HG03039 (cell line): ENCODE measurements at regions not wholly inside any gene's neighbourhood (a gene's known extent, or its start where the extent isn't known, plus 50 kb on each side); places are given as distances from the start of the nearest gene placed in this dataset.
A peak's percentile ranks its signal among the peaks of the same experiment; 100 is the strongest.
"Not testable (repeated sequence)": the region's sequence is repeated elsewhere in the genome, so short reads cannot be mapped to it uniquely, and the experiment has no call there.

ENCODE experiments used
- ATAC-seq: cut with Tn5 transposase; IDR thresholded peaks from one replicate; pipeline ENCODE4 v1.9.1; 2021; ENCODE audit warnings: mild to moderate bottlenecking, moderate library complexity; ENCODE audit not compliant: unreplicated experiment

DNA sequence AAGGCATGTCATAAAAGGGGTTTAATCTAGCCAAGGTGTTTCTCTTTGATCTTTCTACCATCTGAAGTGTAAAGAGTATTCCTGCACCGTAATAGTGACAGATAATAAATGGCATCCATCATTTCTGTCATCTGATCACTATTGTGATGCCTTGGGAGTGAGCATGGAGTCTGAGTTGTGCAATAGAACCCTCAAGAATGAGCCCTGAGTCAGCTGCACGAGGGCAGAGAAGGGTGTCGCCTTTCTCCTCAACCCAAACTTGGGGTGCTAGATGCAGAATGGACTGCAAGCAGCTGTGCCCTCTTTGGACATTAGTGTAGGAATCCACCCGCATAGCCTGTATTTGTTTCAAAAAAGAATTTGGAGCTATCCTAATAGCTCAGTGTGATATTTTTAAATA lies 115.2 kb downstream of the ZNF37A start:
- no peak for ATAC-seq

DNA sequence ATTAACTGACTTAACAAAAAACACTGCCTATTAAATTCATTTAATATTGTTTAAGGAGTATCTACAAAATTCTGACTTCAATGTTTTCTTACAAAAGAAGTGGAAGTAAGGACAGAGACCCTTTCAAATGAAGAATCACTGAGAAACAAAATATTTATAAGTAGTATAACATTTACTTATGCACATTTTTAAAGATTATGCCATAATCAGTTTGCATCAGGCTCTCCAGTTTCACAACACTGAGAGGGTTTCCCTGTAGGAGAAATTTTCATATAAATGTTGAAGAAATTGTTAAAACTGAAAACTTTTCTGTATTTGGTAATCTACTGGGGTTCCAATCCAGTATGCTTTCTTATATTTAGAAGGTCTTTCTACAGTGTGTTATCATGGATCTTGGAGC lies 115.6 kb downstream of the ZNF37A start:
- ATAC-seq: not testable (repeated sequence)

DNA sequence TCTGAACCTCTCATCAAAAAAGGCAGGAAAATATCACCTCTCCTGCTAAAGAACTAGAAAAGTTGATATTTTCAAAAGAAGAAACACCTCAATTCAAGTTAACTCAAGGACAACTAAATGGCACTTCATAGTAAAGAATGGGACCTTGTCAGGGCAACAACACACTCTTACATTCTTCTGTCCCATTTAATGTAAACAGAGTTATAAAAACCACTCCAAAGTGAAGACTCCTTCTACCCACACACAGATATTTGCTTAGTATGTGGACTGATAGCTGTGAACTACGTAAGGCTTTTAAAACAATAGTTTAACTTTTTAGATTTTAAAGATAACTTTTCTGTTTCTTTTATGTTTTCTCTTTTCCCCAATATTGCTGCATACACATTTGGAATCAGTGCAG lies 118.3 kb downstream of the ZNF37A start:
- ATAC-seq: no peak

DNA sequence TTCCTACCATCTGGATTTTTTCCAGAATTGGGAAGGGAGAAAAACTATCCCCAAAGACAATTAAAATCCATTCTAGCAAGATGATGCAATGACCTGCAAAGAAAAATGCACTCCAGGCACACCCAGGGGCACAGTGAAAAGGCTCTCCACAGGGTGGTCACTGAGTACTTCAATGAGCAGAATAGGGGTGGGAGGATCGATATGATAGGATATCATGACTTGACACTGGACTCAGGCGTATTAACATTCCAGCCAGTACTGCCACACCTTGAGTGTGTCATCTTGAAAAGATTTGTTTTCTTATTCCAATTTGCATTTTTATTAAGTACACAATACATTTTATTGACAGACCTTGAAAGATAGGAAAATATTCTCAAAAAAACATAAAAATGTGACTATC lies 132.2 kb downstream of the ZNF37A start:
- no peak for ATAC-seq

DNA sequence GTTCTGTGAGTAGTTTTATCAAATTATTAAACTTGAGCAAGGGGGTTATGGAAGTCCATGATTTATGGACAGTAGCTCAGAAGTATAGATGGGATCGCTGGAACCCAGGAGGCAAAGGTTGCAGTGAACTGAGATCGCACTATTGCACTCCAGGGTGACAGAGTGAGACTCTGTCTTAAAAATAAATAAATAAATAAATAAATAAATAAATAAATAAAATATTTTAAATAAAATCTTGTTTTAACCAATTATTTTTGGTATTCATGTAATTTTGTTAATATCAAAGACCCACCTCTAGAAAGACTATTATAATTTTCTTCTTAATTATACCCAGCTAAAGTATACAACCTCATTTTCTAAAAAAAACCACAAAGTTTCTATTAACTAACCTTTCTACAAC lies 134.3 kb downstream of the ZNF37A start:
- ATAC-seq: no peak

GRCh38 chr10:38238479-38238878 lies 144.3 kb downstream of the ZNF37A start:
- ATAC-seq: not testable (repeated sequence)

DNA sequence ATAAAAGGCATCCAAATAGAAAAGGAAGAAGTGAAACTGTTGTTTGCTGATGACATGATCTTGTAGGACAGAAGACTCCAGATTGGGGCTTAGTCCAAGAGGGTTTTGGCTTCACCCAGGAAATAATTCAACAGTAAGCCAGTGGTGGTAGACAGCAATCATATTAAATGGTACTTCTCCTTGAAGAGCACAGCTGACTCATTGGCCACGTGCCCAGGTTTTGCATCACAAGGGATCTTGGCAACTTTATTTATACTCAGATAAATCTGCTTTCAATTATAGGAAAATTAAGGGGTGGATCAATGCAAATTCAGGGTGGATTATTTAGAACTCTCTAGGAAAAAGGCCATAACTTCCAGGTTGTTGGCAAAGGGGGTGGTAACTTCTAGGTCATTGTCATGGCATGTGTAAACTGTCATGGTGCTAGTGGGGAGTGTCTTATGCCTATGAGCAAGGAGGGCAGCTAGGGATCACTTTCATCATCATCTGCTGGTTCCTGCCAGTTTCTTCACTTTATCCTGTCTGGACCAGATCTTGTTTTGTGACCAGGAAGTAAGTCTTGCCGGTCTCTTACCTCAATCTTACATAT lies 148.0 kb downstream of the ZNF37A start:
- not testable (repeated sequence) for ATAC-seq

- ATAC-seq: not testable (repeated sequence)
Measured at GRCh38 chr10:38248113-38248512, 154.0 kb downstream of the ZNF37A start.

DNA sequence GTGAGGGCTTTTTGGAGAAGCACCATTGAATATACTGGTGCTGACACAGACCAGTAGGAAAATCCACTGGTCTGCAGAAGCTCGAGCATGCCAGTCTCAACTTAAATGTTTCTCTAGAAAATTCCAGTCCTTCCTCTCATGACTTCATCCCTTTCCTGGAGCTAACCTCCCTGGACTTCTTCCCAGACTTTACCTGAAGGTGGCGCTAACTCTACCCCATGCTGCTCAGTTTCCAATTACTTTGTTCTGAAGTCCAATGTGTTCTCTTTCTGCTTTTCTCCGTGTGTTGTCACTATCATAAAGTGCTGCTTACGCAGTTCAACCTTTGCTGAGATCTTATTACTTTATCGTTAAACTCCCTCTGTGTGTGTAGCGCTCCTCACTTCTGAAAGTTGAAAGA lies 158.4 kb downstream of the ZNF37A start:
- ATAC-seq: not testable (repeated sequence)

DNA sequence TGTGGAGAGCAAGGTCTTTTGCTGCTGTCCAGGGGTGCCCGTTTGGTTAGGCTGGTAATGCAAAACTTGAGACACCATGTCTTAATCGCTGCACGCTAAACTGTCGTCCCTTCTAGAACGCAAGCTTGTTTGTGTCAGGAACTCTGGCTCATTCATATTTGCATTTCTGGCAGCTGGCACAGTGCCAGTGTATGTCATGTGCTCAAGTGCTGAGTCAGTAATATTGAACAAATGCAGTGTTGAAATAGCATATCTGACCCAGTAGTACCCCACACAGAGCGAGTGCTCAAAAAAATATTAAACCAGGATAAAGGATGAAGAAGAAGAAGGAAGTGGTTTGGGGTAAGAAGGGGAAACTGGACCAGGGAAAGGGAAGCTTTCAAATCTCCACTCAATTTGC lies 173.4 kb downstream of the ZNF37A start:
- not testable (repeated sequence) for ATAC-seq

DNA sequence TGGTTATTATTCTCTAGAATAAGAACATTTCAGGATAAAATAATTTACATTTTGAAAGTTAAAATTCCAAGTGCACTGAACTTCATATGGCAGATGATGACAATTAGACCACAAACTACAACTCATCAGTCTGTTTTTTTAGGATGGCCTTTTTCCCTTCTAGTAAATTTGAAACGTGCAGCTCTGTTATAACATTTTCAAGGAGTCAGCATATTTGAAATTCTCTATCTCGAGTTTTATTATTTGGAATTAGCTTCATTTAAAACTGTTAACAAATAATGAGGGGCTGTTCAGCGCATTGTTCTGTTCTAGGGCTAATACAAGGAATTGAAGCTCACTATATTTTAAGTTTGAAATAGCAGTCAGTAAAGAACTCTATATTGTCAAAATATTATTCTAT lies 176.9 kb downstream of the ZNF37A start:
- not testable (repeated sequence) for ATAC-seq

DNA sequence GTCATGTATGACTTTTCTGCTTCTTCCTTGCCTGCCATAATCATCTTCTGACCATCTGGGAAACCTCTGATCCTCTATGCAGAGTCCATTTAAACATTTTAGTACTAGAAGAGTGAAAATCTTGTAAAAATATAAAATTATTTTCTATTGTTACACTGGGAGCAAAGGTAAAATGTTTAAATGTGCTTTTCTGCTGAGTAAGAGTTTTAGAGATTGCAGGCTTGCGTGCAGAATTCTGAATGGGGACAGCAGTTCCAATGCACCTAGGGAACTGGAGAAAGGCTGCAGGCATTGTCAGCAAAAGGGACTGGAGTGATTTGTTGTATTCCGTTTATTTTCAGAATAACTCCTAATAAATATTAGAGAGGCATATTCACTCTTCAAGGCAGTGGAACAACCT lies 180.7 kb downstream of the ZNF37A start:
- ATAC-seq: not testable (repeated sequence)

DNA sequence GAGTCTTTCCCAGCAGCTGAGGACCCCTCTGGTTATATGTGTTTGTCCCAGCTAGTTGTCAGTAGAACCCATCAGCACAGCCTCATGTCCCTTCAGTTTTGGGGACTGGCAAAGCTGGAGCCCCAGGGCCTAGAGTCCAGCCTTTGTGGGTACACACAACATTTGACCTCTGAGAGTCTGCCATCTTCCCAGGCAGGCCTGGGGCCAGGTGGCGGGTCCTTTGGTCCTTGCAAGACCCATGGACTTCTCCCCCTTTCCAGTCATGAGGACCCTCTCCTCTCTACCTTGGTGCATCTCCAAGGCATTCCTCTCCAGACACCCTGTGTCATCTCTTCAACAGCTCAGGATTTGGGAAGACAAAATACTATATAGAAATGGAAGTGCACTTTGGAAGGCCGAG lies 198.4 kb downstream of the ZNF37A start:
- not testable (repeated sequence) for ATAC-seq

GRCh38 chr10:38310111-38310510 lies 216.0 kb downstream of the ZNF37A start:
- ATAC-seq: not testable (repeated sequence)

GRCh38 chr10:38315090-38315805 lies 221.1 kb downstream of the ZNF37A start:
- not testable (repeated sequence) for ATAC-seq

GRCh38 chr10:38321393-38321792 lies 227.3 kb downstream of the ZNF37A start:
- ATAC-seq: not testable (repeated sequence)

DNA sequence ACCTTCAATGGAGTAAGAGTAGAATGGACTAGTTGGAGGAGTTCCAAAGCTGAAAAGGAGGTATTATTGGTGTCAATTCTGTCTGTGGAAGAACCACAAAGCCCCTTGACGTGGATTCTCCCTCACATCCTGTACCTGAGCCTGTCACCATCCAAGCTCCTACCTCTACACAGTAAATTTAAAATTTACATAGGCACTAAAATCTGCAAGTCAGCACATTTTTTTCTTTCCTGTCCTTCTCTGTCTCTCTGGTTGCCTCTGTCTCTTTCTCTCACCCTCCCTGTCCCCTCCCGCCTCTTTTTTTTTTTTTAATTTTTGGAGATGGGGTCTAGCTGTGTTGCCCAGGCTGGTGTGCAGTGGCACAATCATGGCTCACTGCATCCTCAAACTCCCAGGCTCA lies 236.2 kb downstream of the ZNF37A start:
- not testable (repeated sequence) for ATAC-seq

DNA sequence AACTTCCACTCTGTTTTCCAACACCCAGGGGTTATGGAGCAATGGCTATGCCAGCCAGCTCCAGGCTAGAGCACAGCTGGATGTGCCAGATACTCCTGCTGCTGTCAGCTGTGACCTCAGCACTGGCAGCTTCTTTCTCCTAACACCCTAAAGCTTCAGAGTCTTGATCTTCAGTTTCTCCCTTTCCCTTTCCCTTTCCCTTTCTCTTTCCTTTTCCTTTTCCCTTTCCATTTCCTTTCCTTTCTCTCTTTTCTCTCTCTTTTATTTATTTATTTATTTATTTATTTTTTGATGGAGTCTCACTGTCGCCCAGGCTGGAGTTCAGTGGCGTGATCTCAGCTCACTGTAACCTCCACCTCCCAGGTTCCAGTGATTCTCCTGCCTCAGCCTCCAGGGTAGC lies 237.0 kb downstream of the ZNF37A start:
- ATAC-seq: not testable (repeated sequence)

GRCh38 chr10:38333699-38334098 lies 239.6 kb downstream of the ZNF37A start:
- ATAC-seq: not testable (repeated sequence)

DNA sequence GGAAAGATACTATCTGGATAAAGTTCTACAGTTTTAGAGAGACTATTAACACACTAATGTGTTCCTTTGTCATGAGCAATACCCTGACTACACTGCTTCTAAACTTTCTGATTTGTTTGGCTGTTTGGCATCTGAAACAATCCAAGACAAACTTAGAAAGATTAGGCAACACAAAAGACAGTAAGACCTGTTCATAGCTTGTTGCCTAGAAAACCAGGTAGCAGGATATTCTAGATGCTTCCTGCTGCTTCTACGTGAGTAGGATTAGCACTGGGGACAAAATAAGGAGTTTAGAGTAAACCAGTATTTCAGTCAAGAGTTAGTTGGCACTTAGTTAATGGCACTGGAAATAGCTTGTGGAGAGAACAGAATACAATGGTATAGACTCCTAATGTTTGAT lies 256.5 kb downstream of the ZNF37A start:
- ATAC-seq: not testable (repeated sequence)

GRCh38 chr10:38354410-38354809 lies 260.3 kb downstream of the ZNF37A start:
- not testable (repeated sequence) for ATAC-seq

GRCh38 chr10:38355911-38356526 lies 261.9 kb downstream of the ZNF37A start:
- ATAC-seq: peak; percentile 100
